GM18498 (cell line): ENCODE measurements at regions not wholly inside any gene's neighbourhood (a gene's known extent, or its start where the extent isn't known, plus 50 kb on each side); places are given as distances from the start of the nearest gene placed in this dataset.
A peak's percentile ranks its signal among the peaks of the same experiment; 100 is the strongest.
"Not testable (repeated sequence)": the region's sequence is repeated elsewhere in the genome, so short reads cannot be mapped to it uniquely, and the experiment has no call there.

Source experiments
- ATAC-seq: cut with Tn5 transposase; IDR thresholded peaks from one replicate; pipeline ENCODE4 v1.9.1; 2021; ENCODE audit warnings: mild to moderate bottlenecking, moderate library complexity; ENCODE audit not compliant: unreplicated experiment

GRCh38 chr2:75432761-75433361 is 127.9 kb downstream of the EVA1A start:
- ATAC-seq = peak; percentile 86

GRCh38 chr2:75431763-75432162 is 129.0 kb downstream of the EVA1A start:
- peak; percentile 73 for ATAC-seq

- peak; percentile 4 for ATAC-seq
Measured at GRCh38 chr2:75431276-75431675, 129.5 kb downstream of the EVA1A start.

GRCh38 chr2:75430449-75430848 is 130.3 kb downstream of the EVA1A start:
- ATAC-seq = not testable (repeated sequence)

GRCh38 chr2:75428646-75429443 is 131.9 kb downstream of the EVA1A start:
- ATAC-seq = no peak

- no peak for ATAC-seq
Measured at GRCh38 chr2:75428060-75428459, 132.7 kb downstream of the EVA1A start.

GRCh38 chr2:75424936-75425619 is 135.7 kb downstream of the EVA1A start:
- no peak for ATAC-seq

- ATAC-seq = no peak
Measured at GRCh38 chr2:75421986-75422385, 138.8 kb downstream of the EVA1A start.

GRCh38 chr2:75416420-75417342 is 144.1 kb downstream of the EVA1A start:
- ATAC-seq = peak; percentile 88

GRCh38 chr2:75415731-75416130 is 145.0 kb downstream of the EVA1A start:
- no peak for ATAC-seq

- no peak for ATAC-seq
Measured at GRCh38 chr2:75415111-75415626, 145.6 kb downstream of the EVA1A start.

GRCh38 chr2:75411574-75411973 is 149.2 kb downstream of the EVA1A start:
- no peak for ATAC-seq

- ATAC-seq = no peak
Measured at GRCh38 chr2:75410702-75411101, 150.0 kb downstream of the EVA1A start.

- ATAC-seq = no peak
Measured at GRCh38 chr2:75408771-75409170, 152.0 kb downstream of the EVA1A start.

- no peak for ATAC-seq
Measured at GRCh38 chr2:75407038-75407530, 153.7 kb downstream of the EVA1A start.

GRCh38 chr2:75406131-75406581 is 154.6 kb downstream of the EVA1A start:
- ATAC-seq = no peak

GRCh38 chr2:75405000-75405399 is 155.7 kb downstream of the EVA1A start:
- no peak for ATAC-seq

GRCh38 chr2:75403991-75404428 is 156.7 kb downstream of the EVA1A start:
- ATAC-seq = peak; percentile 90

GRCh38 chr2:75396314-75396713 is 164.4 kb downstream of the EVA1A start:
- ATAC-seq = no peak

GRCh38 chr2:75394764-75395163 is 166.0 kb downstream of the EVA1A start:
- not testable (repeated sequence) for ATAC-seq
